ENCODE measurements at regions not wholly inside any gene's neighbourhood (a gene's known extent, or its start where the extent isn't known, plus 50 kb on each side); places are given as distances from the start of the nearest gene placed in this dataset.

DNA sequence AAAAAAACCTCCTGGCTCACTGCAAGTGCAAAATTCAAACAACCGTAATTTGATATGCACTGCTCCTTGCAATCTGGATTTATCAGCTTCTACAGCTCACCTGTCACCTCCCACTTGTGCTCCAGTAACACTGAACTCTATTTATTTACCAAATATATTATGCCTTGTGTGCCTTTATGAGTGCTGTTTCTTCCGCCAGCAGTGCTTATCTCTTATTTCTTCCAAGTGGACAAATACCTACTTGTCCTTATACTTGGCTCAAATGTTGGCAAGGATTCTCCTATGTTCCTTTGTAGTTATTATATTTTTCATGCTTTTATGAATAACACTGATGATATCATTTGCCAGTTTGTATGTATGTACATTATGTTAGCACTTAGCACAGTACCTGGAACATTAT, 145.7 kb upstream of the ARRDC3 start:
- H3K9ac ChIP-seq (ENCODE audit: low read length in 3 of 3): no peak overlapping the region
- H3K4me1 ChIP-seq (ENCODE audit: control insufficient read depth in 2 of 3, insufficient read depth in 2 of 3, low read depth in 1 of 3, low read length in 3 of 3): no peaks in the 10 kb centered on the region
- H3K4me3 ChIP-seq (ENCODE audit: low read length in 3 of 3): no peak overlapping the region
- H3K9me3 ChIP-seq (ENCODE audit: control insufficient read depth in 2 of 3, insufficient read depth in 1 of 3, low read length in 3 of 3): no peaks in the 10 kb centered on the region
- no peaks in the 10 kb centered on the region for H3K36me3 ChIP-seq (ENCODE audit: control insufficient read depth in 2 of 3, insufficient read depth in 3 of 3, low read length in 3 of 3)
- DNase-seq: no peak
- intact Hi-C loops (cut with DNase I): no loop called here
- no peaks in the 10 kb centered on the region for H3K27me3 ChIP-seq (ENCODE audit: control insufficient read depth, insufficient read depth, low read length)
- TF ChIP-seq, protein P1, sequence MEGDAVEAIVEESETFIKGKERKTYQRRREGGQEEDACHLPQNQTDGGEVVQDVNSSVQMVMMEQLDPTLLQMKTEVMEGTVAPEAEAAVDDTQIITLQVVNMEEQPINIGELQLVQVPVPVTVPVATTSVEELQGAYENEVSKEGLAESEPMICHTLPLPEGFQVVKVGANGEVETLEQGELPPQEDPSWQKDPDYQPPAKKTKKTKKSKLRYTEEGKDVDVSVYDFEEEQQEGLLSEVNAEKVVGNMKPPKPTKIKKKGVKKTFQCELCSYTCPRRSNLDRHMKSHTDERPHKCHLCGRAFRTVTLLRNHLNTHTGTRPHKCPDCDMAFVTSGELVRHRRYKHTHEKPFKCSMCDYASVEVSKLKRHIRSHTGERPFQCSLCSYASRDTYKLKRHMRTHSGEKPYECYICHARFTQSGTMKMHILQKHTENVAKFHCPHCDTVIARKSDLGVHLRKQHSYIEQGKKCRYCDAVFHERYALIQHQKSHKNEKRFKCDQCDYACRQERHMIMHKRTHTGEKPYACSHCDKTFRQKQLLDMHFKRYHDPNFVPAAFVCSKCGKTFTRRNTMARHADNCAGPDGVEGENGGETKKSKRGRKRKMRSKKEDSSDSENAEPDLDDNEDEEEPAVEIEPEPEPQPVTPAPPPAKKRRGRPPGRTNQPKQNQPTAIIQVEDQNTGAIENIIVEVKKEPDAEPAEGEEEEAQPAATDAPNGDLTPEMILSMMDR (IDR thresholded peaks at IDR 0.05; ENCODE audit: borderline replicate concordance, extremely low read depth, insufficient read depth): no peak
- no peak for FAIRE-seq
- H3K27ac ChIP-seq (ENCODE audit: low read depth in 2 of 2, low read length in 2 of 2): no peak overlapping the region

DNA sequence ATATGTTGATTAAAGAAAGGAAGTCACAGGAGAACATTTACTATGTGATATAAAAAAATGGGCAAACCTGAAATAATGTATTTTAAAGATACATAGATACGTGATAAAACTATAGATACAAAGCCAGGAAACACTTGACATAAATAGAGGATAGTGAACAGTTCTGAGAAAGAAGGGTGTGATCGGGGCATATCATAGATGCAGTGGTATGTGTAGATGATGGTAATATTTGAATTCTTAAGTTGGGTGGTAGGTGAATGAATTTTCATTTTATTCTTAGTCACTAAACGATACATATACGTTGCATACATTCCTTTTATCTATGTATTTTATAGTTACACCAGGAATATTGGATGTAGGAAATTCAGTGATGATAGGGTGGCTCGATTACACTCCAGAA, 138.7 kb upstream of the ARRDC3 start:
- no peaks in the 10 kb centered on the region for H3K36me3 ChIP-seq (ENCODE audit: control insufficient read depth in 2 of 3, insufficient read depth in 3 of 3, low read length in 3 of 3)
- DNase-seq (no peak), FAIRE-seq (no peak)
- H3K4me3 ChIP-seq (ENCODE audit: low read length in 3 of 3): no peak overlapping the region
- peaks cover 0 to 2% (median 0%) of the 10 kb centered on the region in 3 donors for H3K9me3 ChIP-seq (ENCODE audit: control insufficient read depth in 2 of 3, insufficient read depth in 1 of 3, low read length in 3 of 3)
- TF ChIP-seq, protein P1 (IDR thresholded peaks at IDR 0.05; ENCODE audit: borderline replicate concordance, extremely low read depth, insufficient read depth): no peak
- intact Hi-C loops (cut with DNase I): no loop called here
- H3K27ac ChIP-seq (ENCODE audit: low read depth in 2 of 2, low read length in 2 of 2): no peak overlapping the region
- H3K4me1 ChIP-seq (ENCODE audit: control insufficient read depth in 2 of 3, insufficient read depth in 2 of 3, low read depth in 1 of 3, low read length in 3 of 3): no peaks in the 10 kb centered on the region
- H3K9ac ChIP-seq (ENCODE audit: low read length in 3 of 3): no peak overlapping the region
- H3K27me3 ChIP-seq (ENCODE audit: control insufficient read depth, insufficient read depth, low read length): no peaks in the 10 kb centered on the region

DNA sequence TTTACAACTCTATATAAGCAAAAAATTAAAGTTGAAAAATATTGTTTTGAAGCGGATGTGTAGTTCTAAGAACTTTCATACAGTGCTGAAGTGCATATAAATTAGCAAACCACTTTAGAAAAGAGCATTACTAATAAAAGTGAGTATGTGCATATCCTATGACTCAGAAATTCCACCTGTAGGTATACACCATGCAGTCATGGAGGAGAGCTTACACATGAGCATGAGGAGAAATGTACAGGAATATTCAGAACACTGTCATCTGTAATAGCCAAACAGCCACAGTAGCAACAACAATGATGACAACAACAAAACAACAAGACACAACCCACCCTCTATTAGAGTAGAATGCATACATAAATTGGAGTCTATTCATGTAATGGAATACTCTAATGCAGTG, 138.2 kb upstream of the ARRDC3 start:
- Histone ChIP-seq H3K9me3 (ENCODE audit: control insufficient read depth in 2 of 3, insufficient read depth in 1 of 3, low read length in 3 of 3) (peaks cover 0 to 2% (median 0%) of the 10 kb centered on the region in 3 donors), H3K27me3 (ENCODE audit: control insufficient read depth, insufficient read depth, low read length) (no peaks in the 10 kb centered on the region), H3K4me1 (ENCODE audit: control insufficient read depth in 2 of 3, insufficient read depth in 2 of 3, low read depth in 1 of 3, low read length in 3 of 3) (no peaks in the 10 kb centered on the region), H3K4me3 (ENCODE audit: low read length in 3 of 3) (no peak overlapping the region), H3K27ac (ENCODE audit: low read depth in 2 of 2, low read length in 2 of 2) (no peak overlapping the region), H3K9ac (ENCODE audit: low read length in 3 of 3) (no peak overlapping the region), H3K36me3 (ENCODE audit: control insufficient read depth in 2 of 3, insufficient read depth in 3 of 3, low read length in 3 of 3) (no peaks in the 10 kb centered on the region)
- TF ChIP-seq, protein P1 (IDR thresholded peaks at IDR 0.05; ENCODE audit: borderline replicate concordance, extremely low read depth, insufficient read depth): no peak
- DNase-seq (no peak), FAIRE-seq (no peak)
- intact Hi-C loops (cut with DNase I): no loop called here

DNA sequence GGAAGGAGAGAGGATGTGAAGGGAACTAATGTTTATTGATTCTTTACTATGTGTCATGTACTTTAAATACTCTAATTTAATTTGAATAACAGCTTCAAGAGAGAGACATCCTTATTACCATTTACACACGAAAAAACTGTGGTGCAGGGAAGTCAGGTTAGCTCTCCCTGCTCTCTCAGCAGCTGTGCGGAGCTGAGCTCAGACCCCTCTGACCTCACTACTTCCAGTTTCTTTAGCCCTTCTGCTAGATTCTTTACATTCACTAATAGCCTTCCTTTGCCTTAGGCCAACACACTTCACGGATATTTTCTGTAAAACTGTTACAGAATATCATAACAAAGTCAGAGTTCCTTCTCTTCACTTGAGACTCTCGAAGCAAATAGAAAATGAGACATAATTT, 131.3 kb upstream of the ARRDC3 start:
- DNase-seq: no peak
- Histone ChIP-seq H3K36me3 (ENCODE audit: control insufficient read depth in 2 of 3, insufficient read depth in 3 of 3, low read length in 3 of 3) (no peaks in the 10 kb centered on the region), H3K4me1 (ENCODE audit: control insufficient read depth in 2 of 3, insufficient read depth in 2 of 3, low read depth in 1 of 3, low read length in 3 of 3) (no peaks in the 10 kb centered on the region), H3K27ac (ENCODE audit: low read depth in 2 of 2, low read length in 2 of 2) (no peak overlapping the region), H3K4me3 (ENCODE audit: low read length in 3 of 3) (no peak overlapping the region), H3K9me3 (ENCODE audit: control insufficient read depth in 2 of 3, insufficient read depth in 1 of 3, low read length in 3 of 3) (peaks cover 0 to 2% (median 0%) of the 10 kb centered on the region in 3 donors), H3K27me3 (ENCODE audit: control insufficient read depth, insufficient read depth, low read length) (no peaks in the 10 kb centered on the region), H3K9ac (ENCODE audit: low read length in 3 of 3) (no peak overlapping the region)
- no peak for FAIRE-seq
- intact Hi-C loops (cut with DNase I): no loop called here
- TF ChIP-seq, protein P1 (IDR thresholded peaks at IDR 0.05; ENCODE audit: borderline replicate concordance, extremely low read depth, insufficient read depth): no peak
